Glomerular endothelial cell (primary cell): ENCODE measurements at regions not wholly inside any gene's neighbourhood (a gene's known extent, or its start where the extent isn't known, plus 50 kb on each side); places are given as distances from the start of the nearest gene placed in this dataset.
"Not testable (repeated sequence)": the region's sequence is repeated elsewhere in the genome, so short reads cannot be mapped to it uniquely, and the experiment has no call there.

Source experiments
- DNase-seq: peaks from one replicate; pipeline ENCODE4 v3.0.0-alpha.2; 2011; ENCODE audit warnings: low read depth, low spot score; ENCODE audit errors: extremely low read depth

GRCh38 chr2:12926641-12927040 lies 209.9 kb downstream of the TRIB2 start:
- not testable (repeated sequence) for DNase-seq

- DNase-seq = peak; percentile 10
These were observed 211.6 kb downstream of the TRIB2 start for GRCh38 chr2:12928197-12928774.

- DNase-seq = no peak
These were observed 212.2 kb downstream of the TRIB2 start for GRCh38 chr2:12928775-12929401.

- no peak for DNase-seq
These were observed 213.0 kb downstream of the TRIB2 start for GRCh38 chr2:12929758-12930157.

GRCh38 chr2:12930391-12930790 lies 213.7 kb downstream of the TRIB2 start:
- DNase-seq = no peak

GRCh38 chr2:12931186-12931844 lies 214.6 kb downstream of the TRIB2 start:
- peak; percentile 23 for DNase-seq

- no peak for DNase-seq
These were observed 215.5 kb downstream of the TRIB2 start for GRCh38 chr2:12932192-12932591.

GRCh38 chr2:12934146-12934756 lies 217.5 kb downstream of the TRIB2 start:
- no peak for DNase-seq

GRCh38 chr2:12935222-12935621 lies 218.5 kb downstream of the TRIB2 start:
- no peak for DNase-seq

GRCh38 chr2:12935796-12936195 lies 219.1 kb downstream of the TRIB2 start:
- no peak for DNase-seq

- no peak for DNase-seq
These were observed 224.5 kb downstream of the TRIB2 start for GRCh38 chr2:12941203-12941602.

- DNase-seq = no peak
These were observed 231.7 kb downstream of the TRIB2 start for GRCh38 chr2:12948231-12948960.

- no peak for DNase-seq
These were observed 232.2 kb downstream of the TRIB2 start for GRCh38 chr2:12948961-12949353.

- no peak for DNase-seq
These were observed 232.7 kb downstream of the TRIB2 start for GRCh38 chr2:12949406-12949805.

- no peak for DNase-seq
These were observed 233.4 kb downstream of the TRIB2 start for GRCh38 chr2:12950174-12950573.

- no peak for DNase-seq
These were observed 234.4 kb downstream of the TRIB2 start for GRCh38 chr2:12950957-12951656.

GRCh38 chr2:12951657-12951973 lies 234.9 kb downstream of the TRIB2 start:
- no peak for DNase-seq

- DNase-seq = no peak
These were observed 236.9 kb downstream of the TRIB2 start for GRCh38 chr2:12953596-12953995.

- no peak for DNase-seq
These were observed 239.1 kb downstream of the TRIB2 start for GRCh38 chr2:12955864-12956263.

GRCh38 chr2:12957251-12957650 lies 240.5 kb downstream of the TRIB2 start:
- DNase-seq = no peak

- no peak for DNase-seq
These were observed 243.2 kb downstream of the TRIB2 start for GRCh38 chr2:12959935-12960334.
